Epidermal melanocyte (primary cell): ENCODE measurements at regions not wholly inside any gene's neighbourhood (a gene's known extent, or its start where the extent isn't known, plus 50 kb on each side); places are given as distances from the start of the nearest gene placed in this dataset.
"Not testable (repeated sequence)": the region's sequence is repeated elsewhere in the genome, so short reads cannot be mapped to it uniquely, and the experiment has no call there.

ENCODE experiments used
- DNase-seq: peaks from one replicate; pipeline ENCODE4 v3.0.0; 2011; ENCODE audit warnings: low spot score; ENCODE audit not compliant: insufficient read length

- DNase-seq: no peak
These were observed 135.2 kb upstream of the SALL1 start for GRCh38 chr16:51286272-51286671.

- DNase-seq: no peak
These were observed 125.3 kb upstream of the SALL1 start for GRCh38 chr16:51276336-51276735.

- no peak for DNase-seq
These were observed 121.3 kb upstream of the SALL1 start for GRCh38 chr16:51272420-51272819.

- DNase-seq: no peak
These were observed 120.2 kb upstream of the SALL1 start for GRCh38 chr16:51271156-51271701.

- DNase-seq: no peak
These were observed 117.2 kb upstream of the SALL1 start for GRCh38 chr16:51268237-51268636.

- no peak for DNase-seq
These were observed 116.6 kb upstream of the SALL1 start for GRCh38 chr16:51267681-51268080.

GRCh38 chr16:51262428-51262827, 111.4 kb upstream of the SALL1 start:
- no peak for DNase-seq

GRCh38 chr16:51261919-51262318, 110.8 kb upstream of the SALL1 start:
- DNase-seq: no peak

- no peak for DNase-seq
These were observed 104.4 kb upstream of the SALL1 start for GRCh38 chr16:51255349-51255972.

GRCh38 chr16:51254390-51254789, 103.3 kb upstream of the SALL1 start:
- DNase-seq: not testable (repeated sequence)

- no peak for DNase-seq
These were observed 97.1 kb upstream of the SALL1 start for GRCh38 chr16:51248217-51248616.

- no peak for DNase-seq
These were observed 94.6 kb upstream of the SALL1 start for GRCh38 chr16:51245658-51245995.

- no peak for DNase-seq
These were observed 94.0 kb upstream of the SALL1 start for GRCh38 chr16:51244887-51245657.

GRCh38 chr16:51243936-51244436, 92.9 kb upstream of the SALL1 start:
- DNase-seq: no peak

GRCh38 chr16:51242296-51242994, 91.4 kb upstream of the SALL1 start:
- no peak for DNase-seq

GRCh38 chr16:51239196-51239595, 88.1 kb upstream of the SALL1 start:
- DNase-seq: no peak

GRCh38 chr16:51237861-51238378, 86.8 kb upstream of the SALL1 start:
- no peak for DNase-seq

- DNase-seq: no peak
These were observed 86.1 kb upstream of the SALL1 start for GRCh38 chr16:51237207-51237606.

- no peak for DNase-seq
These were observed 85.5 kb upstream of the SALL1 start for GRCh38 chr16:51236583-51236982.

GRCh38 chr16:51231702-51232101, 80.6 kb upstream of the SALL1 start:
- no peak for DNase-seq

- not testable (repeated sequence) for DNase-seq
These were observed 79.0 kb upstream of the SALL1 start for GRCh38 chr16:51230035-51230434.
